Stimulated activated CD8-positive, alpha-beta memory T cell treated with anti-CD3 and anti-CD28 coated beads, Interleukin-12 subunit alpha, Interleukin-12 subunit beta, amount 100 ng/mL, for 4 hours (primary cell): ENCODE measurements at regions not wholly inside any gene's neighbourhood (a gene's known extent, or its start where the extent isn't known, plus 50 kb on each side); places are given as distances from the start of the nearest gene placed in this dataset.
"Not testable (repeated sequence)": the region's sequence is repeated elsewhere in the genome, so short reads cannot be mapped to it uniquely, and the experiment has no call there.

Experiments used
- DNase-seq: peaks from one replicate; pipeline ENCODE4 v3.0.0-alpha.2; 2020; ENCODE audit warnings: low read depth

GRCh38 chr4:123674762-123675465, 278.3 kb downstream of the SPRY1 start:
- no peak for DNase-seq

- no peak for DNase-seq
Observed at GRCh38 chr4:123675567-123675966, 279.0 kb downstream of the SPRY1 start.

- no peak for DNase-seq
Observed at GRCh38 chr4:123676071-123676889, 279.7 kb downstream of the SPRY1 start.

- no peak for DNase-seq
Observed at GRCh38 chr4:123676890-123677229, 280.3 kb downstream of the SPRY1 start.

- no peak for DNase-seq
Observed at GRCh38 chr4:123682931-123683330, 286.3 kb downstream of the SPRY1 start.

GRCh38 chr4:123684937-123685336, 288.3 kb downstream of the SPRY1 start:
- not testable (repeated sequence) for DNase-seq

GRCh38 chr4:123695531-123695930, 298.9 kb downstream of the SPRY1 start:
- DNase-seq, result not testable (repeated sequence)

- no peak for DNase-seq
Observed at GRCh38 chr4:123696687-123697086, 300.1 kb downstream of the SPRY1 start.

GRCh38 chr4:123698556-123698955, 302.0 kb downstream of the SPRY1 start:
- DNase-seq, result no peak

GRCh38 chr4:123699880-123700771, 303.5 kb downstream of the SPRY1 start:
- DNase-seq, result no peak

- no peak for DNase-seq
Observed at GRCh38 chr4:123701131-123701575, 304.6 kb downstream of the SPRY1 start.

GRCh38 chr4:123705419-123705818, 308.8 kb downstream of the SPRY1 start:
- no peak for DNase-seq

GRCh38 chr4:123706973-123707372, 310.4 kb downstream of the SPRY1 start:
- DNase-seq, result no peak

- no peak for DNase-seq
Observed at GRCh38 chr4:123708902-123709301, 312.3 kb downstream of the SPRY1 start.

GRCh38 chr4:123709336-123709735, 312.7 kb downstream of the SPRY1 start:
- DNase-seq, result no peak

GRCh38 chr4:123731035-123731434, 334.4 kb downstream of the SPRY1 start:
- no peak for DNase-seq

- no peak for DNase-seq
Observed at GRCh38 chr4:123737156-123737555, 340.6 kb downstream of the SPRY1 start.

- DNase-seq, result no peak
Observed at GRCh38 chr4:123739806-123740205, 343.2 kb downstream of the SPRY1 start.

GRCh38 chr4:123740236-123740635, 343.6 kb downstream of the SPRY1 start:
- DNase-seq, result no peak

GRCh38 chr4:123741906-123742305, 345.3 kb downstream of the SPRY1 start:
- DNase-seq, result no peak

- DNase-seq, result no peak
Observed at GRCh38 chr4:123743848-123744247, 347.3 kb downstream of the SPRY1 start.

GRCh38 chr4:123744664-123745290, 348.2 kb downstream of the SPRY1 start:
- no peak for DNase-seq
